AG09319 (cell line): ENCODE measurements at regions not wholly inside any gene's neighbourhood (a gene's known extent, or its start where the extent isn't known, plus 50 kb on each side); places are given as distances from the start of the nearest gene placed in this dataset.

Source experiments
- DNase-seq: peaks from one replicate; pipeline ENCODE4 v3.0.0-alpha.2; 2010; ENCODE audit warnings: low read depth; ENCODE audit errors: extremely low read depth
- CTCF ChIP-seq: IDR thresholded peaks from 2 replicates; pipeline ENCODE4 v1.5.1; 2011; ENCODE audit warnings: low read depth, mild to moderate bottlenecking, inconsistent platforms, low read length, moderate library complexity

- no peak for DNase-seq
- no peak for TF ChIP-seq CTCF
Measured at GRCh38 chr5:137567226-137567625, 68.1 kb upstream of the SPOCK1 start.

GRCh38 chr5:137566780-137567179 is 67.7 kb upstream of the SPOCK1 start:
- no peak for TF ChIP-seq CTCF
- no peak for DNase-seq

- no peak for TF ChIP-seq CTCF
- DNase-seq = no peak
Measured at GRCh38 chr5:137566118-137566541, 67.0 kb upstream of the SPOCK1 start.

- TF ChIP-seq CTCF = no peak
- DNase-seq = no peak
Measured at GRCh38 chr5:137565450-137565849, 66.3 kb upstream of the SPOCK1 start.

- TF ChIP-seq CTCF = no peak
- no peak for DNase-seq
Measured at GRCh38 chr5:137564398-137564961, 65.4 kb upstream of the SPOCK1 start.

GRCh38 chr5:137563646-137564397 is 64.7 kb upstream of the SPOCK1 start:
- peak; percentile 96 for DNase-seq
- TF ChIP-seq CTCF = no peak

- DNase-seq = no peak
- no peak for TF ChIP-seq CTCF
Measured at GRCh38 chr5:137563301-137563645, 64.1 kb upstream of the SPOCK1 start.
